Psoas muscle (tissue), 7 donors: ENCODE measurements at regions not wholly inside any gene's neighbourhood (a gene's known extent, or its start where the extent isn't known, plus 50 kb on each side); places are given as distances from the start of the nearest gene placed in this dataset.

Experiments used
- ATAC-seq, 4 donors: fragments of 200-7000 bp; cut with Tn5 transposase; one replicate each; pipeline ENCODE4 v1.9.1; 2020; ENCODE audit warnings: moderate library complexity in 3 of 4, mild to moderate bottlenecking in 2 of 4
- DNase-seq, 2 donors: peaks; one replicate each; pipeline ENCODE4 v3.0.0-alpha.2; 2020
- H3K27ac ChIP-seq: fragments of 200-600 bp; one replicate; pipeline ENCODE4 v1.8.0; 2022
- H3K27me3 ChIP-seq, 3 donors: fragments of 200-600 bp in 1 of 3; one replicate each; pipeline versions ENCODE4 v1.6.1 to v1.8.0; 2013 to 2022; ENCODE audit warnings: low read length in 2 of 3, mild to moderate bottlenecking in 2 of 3, moderate library complexity in 1 of 3; ENCODE audit not compliant: insufficient read depth in 3 of 3
- H3K36me3 ChIP-seq, 2 donors: fragments of 200-600 bp in 1 of 2; one replicate each; pipeline versions ENCODE4 v1.6.1 to v1.8.0; 2013 to 2022; ENCODE audit warnings: low read depth in 1 of 2, mild to moderate bottlenecking in 1 of 2, moderate library complexity in 1 of 2; ENCODE audit not compliant: insufficient read depth in 1 of 2
- H3K4me1 ChIP-seq: fragments of 200-600 bp; one replicate; pipeline ENCODE4 v1.8.0; 2022
- H3K4me3 ChIP-seq: fragments of 200-600 bp; one replicate; pipeline ENCODE4 v1.8.0; 2022; ENCODE audit warnings: mild to moderate bottlenecking
- H3K9me3 ChIP-seq: fragments of 200-600 bp; one replicate; pipeline ENCODE4 v1.8.0; 2022
- WGBS, 3 donors: extraction: QIAGEN DNeasy Blood & Tissue Kit; methylation state at CpG; one replicate each; pipeline versions ENCODE4 v1.1.6 to v1.1.7; 2013; 5-methylcytosine and 5-hydroxymethylcytosine counted together
- intact Hi-C, 2 donors: fragments of 100-400 bp; cut with DNase I; formaldehyde crosslinking; loops; one replicate each; pipeline versions ENCODE4 v1.11.0 to v1.14.2; 2022
- TF ChIP-seq, protein P1 (sequence below): fragments of 200-600 bp; IDR thresholded peaks from one replicate; pipeline ENCODE4 v1.8.0; 2022; ENCODE audit warnings: antibody characterized with exemption
- donor health status: healthy with polysubstance abuse.
- donor health status: DM: no; HTN: no; CAD: no; lungs with moderate emphysema.
- donor health status: Bipolar disorder and iron deficiency.
- donor health status: healthy.
- donor health status: DM: yes; HTN: yes; CAD: no.
- donor health status: DM: no; HTN: no; CAD: no.
- donor health status: DM: yes; HTN: yes; CAD: no.

GRCh38 chr12:108054496-108054895, 74.6 kb upstream of the WSCD2 start:
- no peak for ATAC-seq
- intact Hi-C loops = no loop called here
- H3K4me3 ChIP-seq = no peak overlapping the region
- H3K9me3 ChIP-seq = no peaks in the 10 kb centered on the region
- no peaks in the 10 kb centered on the region for H3K36me3 ChIP-seq
- H3K27ac ChIP-seq = no peak overlapping the region
- H3K27me3 ChIP-seq = no peaks in the 10 kb centered on the region
- TF ChIP-seq, protein P1, sequence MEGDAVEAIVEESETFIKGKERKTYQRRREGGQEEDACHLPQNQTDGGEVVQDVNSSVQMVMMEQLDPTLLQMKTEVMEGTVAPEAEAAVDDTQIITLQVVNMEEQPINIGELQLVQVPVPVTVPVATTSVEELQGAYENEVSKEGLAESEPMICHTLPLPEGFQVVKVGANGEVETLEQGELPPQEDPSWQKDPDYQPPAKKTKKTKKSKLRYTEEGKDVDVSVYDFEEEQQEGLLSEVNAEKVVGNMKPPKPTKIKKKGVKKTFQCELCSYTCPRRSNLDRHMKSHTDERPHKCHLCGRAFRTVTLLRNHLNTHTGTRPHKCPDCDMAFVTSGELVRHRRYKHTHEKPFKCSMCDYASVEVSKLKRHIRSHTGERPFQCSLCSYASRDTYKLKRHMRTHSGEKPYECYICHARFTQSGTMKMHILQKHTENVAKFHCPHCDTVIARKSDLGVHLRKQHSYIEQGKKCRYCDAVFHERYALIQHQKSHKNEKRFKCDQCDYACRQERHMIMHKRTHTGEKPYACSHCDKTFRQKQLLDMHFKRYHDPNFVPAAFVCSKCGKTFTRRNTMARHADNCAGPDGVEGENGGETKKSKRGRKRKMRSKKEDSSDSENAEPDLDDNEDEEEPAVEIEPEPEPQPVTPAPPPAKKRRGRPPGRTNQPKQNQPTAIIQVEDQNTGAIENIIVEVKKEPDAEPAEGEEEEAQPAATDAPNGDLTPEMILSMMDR = no peak
- DNase-seq = no peak
- no peaks in the 10 kb centered on the region for H3K4me1 ChIP-seq
- WGBS, 3 donors = 74 to 87% (median 77%) methylated on average over 2 of the region's 2 CpGs

- Histone ChIP-seq H3K27ac (no peak overlapping the region), H3K4me1 (no peaks in the 10 kb centered on the region), H3K36me3 (no peaks in the 10 kb centered on the region), H3K9me3 (no peaks in the 10 kb centered on the region), H3K27me3 (no peaks in the 10 kb centered on the region), H3K4me3 (no peak overlapping the region)
- TF ChIP-seq, protein P1 = no peak
- WGBS, 3 donors = 24 to 30% (median 25%) methylated on average over 3 of the region's 3 CpGs
- no peak for ATAC-seq
- intact Hi-C loops = no loop called here
- DNase-seq = no peak
Observed at GRCh38 chr12:108055141-108055540, 73.9 kb upstream of the WSCD2 start.

GRCh38 chr12:108060067-108060466, 69.0 kb upstream of the WSCD2 start:
- intact Hi-C loops = no loop called here
- no peak overlapping the region for H3K27ac ChIP-seq
- peaks cover 0 to 3% (median 0%) of the 10 kb centered on the region in 3 donors for H3K27me3 ChIP-seq
- no peaks in the 10 kb centered on the region for H3K4me1 ChIP-seq
- TF ChIP-seq, protein P1 = no peak
- H3K4me3 ChIP-seq = no peak overlapping the region
- ATAC-seq (no peak), DNase-seq (no peak)
- H3K9me3 ChIP-seq = no peaks in the 10 kb centered on the region
- 50 to 55% (median 51%) methylated on average over 3 of the region's 3 CpGs for WGBS, 3 donors
- no peaks in the 10 kb centered on the region for H3K36me3 ChIP-seq

DNA sequence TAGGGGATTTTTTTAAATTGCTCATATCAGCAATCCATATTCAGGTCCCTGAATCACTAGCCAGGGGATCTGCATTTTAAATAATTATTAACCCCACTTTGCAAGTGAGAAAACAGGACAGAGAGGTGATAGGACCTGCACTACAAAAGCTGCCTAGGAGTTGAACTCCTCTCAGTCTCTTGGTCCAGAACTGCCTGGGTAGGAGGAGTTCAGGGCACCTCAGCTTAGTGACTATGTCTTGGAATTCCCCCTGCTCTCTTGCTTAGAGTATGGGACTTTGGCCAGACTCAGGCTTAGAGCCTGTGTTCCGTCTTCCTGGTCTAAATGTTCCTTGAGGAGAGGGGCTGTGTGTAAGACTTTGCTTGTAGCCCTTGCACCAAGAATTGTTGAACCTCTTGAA, 68.2 kb upstream of the WSCD2 start:
- 53 to 64% (median 61%) methylated on average over 1 of the region's 1 CpG for WGBS, 3 donors
- no peak for DNase-seq
- TF ChIP-seq, protein P1 = no peak
- no peak for ATAC-seq
- H3K9me3 ChIP-seq = no peaks in the 10 kb centered on the region
- H3K27me3 ChIP-seq = peaks cover 0 to 3% (median 0%) of the 10 kb centered on the region in 3 donors
- H3K36me3 ChIP-seq = no peaks in the 10 kb centered on the region
- intact Hi-C loops = no loop called here
- H3K27ac ChIP-seq = no peak overlapping the region
- H3K4me1 ChIP-seq = no peaks in the 10 kb centered on the region
- H3K4me3 ChIP-seq = no peak overlapping the region

DNA sequence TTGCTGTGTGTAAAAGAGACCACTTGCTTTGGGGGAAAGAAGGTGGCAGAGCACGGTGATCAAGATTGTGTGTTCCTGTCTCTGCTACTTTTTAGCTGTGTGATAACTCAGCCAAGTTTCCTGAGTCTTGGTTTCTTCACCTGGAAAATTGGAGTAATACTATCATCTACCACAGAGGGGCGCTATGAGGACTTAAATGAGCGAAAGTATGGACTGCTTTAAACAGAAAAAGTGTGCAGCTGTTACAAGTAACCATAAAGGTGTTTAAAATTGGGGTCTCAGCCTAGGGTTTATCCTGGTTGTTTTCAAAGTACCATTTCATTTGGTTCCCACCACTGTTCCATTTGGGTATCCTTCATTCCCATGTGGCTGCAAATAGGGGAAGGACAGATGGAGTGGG, 65.9 kb upstream of the WSCD2 start:
- TF ChIP-seq, protein P1 = no peak
- Histone ChIP-seq H3K4me3 (no peak overlapping the region), H3K27ac (no peak overlapping the region), H3K4me1 (no peaks in the 10 kb centered on the region), H3K36me3 (no peaks in the 10 kb centered on the region), H3K27me3 (peaks cover 0 to 3% (median 0%) of the 10 kb centered on the region in 3 donors), H3K9me3 (no peaks in the 10 kb centered on the region)
- ATAC-seq (no peak), DNase-seq (no peak)
- WGBS, 3 donors = 7 to 15% (median 13%) methylated on average over 3 of the region's 3 CpGs
- intact Hi-C loops = no loop called here
